NCI-H2171 (cell line): ENCODE measurements at regions not wholly inside any gene's neighbourhood (a gene's known extent, or its start where the extent isn't known, plus 50 kb on each side); places are given as distances from the start of the nearest gene placed in this dataset.

Experiments
- DNase-seq: peaks from one replicate; lab custom pipeline; 2025; lab: John Stamatoyannopoulos, UW

DNA sequence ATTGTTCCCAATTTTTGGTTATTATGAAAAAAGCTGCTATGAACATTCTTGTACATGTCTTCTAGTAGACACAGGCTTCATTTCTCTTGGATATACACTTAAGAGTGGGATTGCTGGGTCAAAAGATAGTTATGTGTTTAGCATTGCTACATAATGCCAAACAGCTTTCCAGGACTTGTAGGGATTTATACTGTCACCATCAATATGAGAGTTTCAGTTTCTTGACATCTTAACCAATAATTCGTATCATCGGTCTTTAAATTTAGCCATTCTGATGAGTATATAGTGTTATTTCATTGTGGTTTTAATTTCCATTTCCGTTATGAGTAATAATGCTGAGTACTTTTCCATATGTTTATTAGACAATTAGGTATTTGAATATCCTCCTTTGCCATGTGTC lies 190.3 kb upstream of the PFN2 start:
- DNase-seq = no peak

DNA sequence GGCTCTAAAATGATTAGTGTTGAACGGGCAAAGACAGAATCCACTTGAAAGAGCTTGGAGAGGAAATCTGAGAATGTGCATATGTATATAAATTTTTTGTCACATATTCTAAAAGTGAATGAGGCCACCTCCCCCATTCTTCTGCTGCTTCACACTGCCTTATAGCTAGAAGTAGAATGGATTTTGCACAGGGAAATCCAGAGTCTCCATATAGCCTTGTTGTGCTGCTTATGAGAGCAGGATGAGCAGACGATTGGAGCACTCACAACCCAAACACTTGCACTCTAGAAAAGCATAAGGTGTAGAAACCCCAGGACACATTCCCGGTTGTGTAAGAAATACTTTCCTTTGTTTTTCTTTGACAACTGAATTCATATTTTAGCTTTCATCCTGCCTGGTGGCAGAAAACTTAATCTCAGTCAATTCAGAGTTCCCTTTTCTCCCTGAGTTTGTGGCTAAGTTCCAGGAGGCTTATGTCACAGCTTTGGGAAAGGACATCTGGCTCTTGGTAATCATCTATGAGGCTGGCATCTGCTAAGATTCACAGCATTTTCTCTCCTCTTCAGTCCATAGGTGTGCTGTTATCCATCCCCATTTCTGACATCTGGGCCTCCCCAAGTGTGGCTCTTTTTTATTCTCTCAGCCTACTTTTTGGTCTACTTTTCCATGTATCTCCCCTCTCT lies 188.4 kb upstream of the PFN2 start:
- DNase-seq = peak; percentile 80

GRCh38 chr3:150152567-150152966 lies 181.9 kb upstream of the PFN2 start:
- no peak for DNase-seq

GRCh38 chr3:150150633-150151032 lies 179.9 kb upstream of the PFN2 start:
- DNase-seq = no peak

- no peak for DNase-seq
Measured at GRCh38 chr3:150149651-150150051, 179.0 kb upstream of the PFN2 start.

- no peak for DNase-seq
Measured at GRCh38 chr3:150148227-150148626, 177.5 kb upstream of the PFN2 start.

DNA sequence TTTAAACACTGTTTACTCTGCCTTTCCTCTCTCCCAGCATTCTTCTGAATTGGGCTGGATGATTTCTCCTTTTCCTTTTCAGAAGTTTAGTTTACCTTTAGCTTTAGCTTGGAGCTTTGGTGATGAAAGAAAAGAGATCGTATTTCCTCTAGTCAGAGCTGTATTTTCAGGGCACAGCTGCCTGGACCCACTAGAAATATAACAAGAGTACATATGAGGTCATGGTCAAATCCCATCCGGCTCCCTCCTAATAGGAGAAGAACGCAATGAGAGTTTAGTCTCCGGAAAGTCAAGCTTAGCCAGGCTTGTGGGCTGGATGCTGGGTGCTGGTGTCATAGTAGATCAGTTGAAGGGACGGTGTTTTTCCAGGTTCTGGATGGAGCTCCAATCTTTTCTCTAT lies 177.1 kb upstream of the PFN2 start:
- DNase-seq = no peak

DNA sequence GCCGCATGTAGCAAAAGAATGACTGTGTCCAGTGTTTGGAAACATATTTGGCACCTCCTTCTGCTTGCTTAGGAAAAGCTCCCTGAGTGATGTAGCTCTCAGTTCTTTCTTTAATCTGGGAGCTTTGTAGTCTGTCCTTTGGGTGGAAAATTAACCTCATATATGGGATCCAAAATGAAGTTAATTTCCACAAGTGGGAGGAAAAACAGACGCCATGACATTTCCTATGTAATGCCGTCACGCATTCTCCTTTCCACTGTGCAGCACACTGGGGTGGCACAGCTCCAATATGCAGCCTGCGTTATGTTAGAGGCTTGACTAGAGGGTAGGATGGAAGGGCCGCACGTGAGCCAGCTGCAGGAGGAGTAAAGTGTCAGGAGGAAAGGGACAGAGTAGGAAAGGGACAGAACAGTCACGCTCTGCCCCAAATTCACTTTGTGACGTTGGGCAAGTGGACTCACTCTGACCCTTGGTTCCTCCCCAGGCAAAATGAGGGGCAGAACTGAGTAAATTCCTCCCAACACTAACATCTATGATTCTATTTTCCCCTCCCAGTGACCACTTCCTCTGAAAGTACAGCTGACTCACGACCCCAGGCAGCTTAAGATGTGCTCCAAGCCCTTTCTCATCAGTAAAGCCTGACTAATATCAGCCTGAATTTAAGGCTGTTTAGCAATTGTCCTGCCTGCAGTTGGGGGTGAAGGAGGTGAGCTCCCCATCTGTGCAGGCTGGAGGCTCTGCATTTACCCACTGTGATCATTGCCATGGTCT lies 176.5 kb upstream of the PFN2 start:
- no peak for DNase-seq

GRCh38 chr3:150145659-150146058 lies 175.0 kb upstream of the PFN2 start:
- DNase-seq = no peak

GRCh38 chr3:150144191-150144708 lies 173.6 kb upstream of the PFN2 start:
- DNase-seq = no peak

GRCh38 chr3:150142936-150143335 lies 172.2 kb upstream of the PFN2 start:
- DNase-seq = no peak

- no peak for DNase-seq
Measured at GRCh38 chr3:150141790-150142326, 171.2 kb upstream of the PFN2 start.

DNA sequence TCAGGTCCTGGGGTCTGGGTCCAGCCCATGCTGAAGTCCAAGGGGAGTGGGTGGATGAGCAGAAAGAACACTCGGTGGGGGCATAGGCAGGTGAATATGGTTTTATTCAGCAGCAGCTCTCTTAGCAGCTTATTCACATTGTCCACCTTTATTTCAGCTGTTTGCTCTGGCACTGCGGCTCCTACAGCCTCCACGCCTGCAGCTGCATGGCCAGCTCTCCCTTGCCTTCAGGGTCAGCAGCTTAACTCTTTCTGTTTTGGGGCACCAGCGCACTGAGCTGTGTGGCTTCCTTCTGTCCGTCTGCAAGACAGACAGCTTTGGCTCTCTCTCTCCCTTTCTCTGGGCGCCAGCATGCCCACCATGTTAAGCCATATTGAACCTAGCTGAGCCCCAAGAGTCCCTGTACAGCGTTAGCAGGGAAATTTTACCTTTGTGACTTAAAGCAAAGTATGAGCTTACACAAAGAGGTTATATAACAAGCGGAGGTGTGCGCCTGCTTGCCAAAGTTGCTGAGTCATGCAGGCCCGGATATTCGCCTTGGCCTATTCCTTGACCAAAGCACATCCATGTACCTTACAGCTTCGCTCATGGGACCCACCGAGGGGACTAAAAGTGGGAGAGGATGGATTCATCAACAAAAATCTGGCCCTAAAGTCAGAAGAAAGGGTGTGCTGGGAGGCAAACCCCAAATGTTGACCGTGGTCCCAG lies 170.1 kb upstream of the PFN2 start:
- DNase-seq = no peak

GRCh38 chr3:150138824-150139223 lies 168.1 kb upstream of the PFN2 start:
- no peak for DNase-seq

GRCh38 chr3:150136242-150136641 lies 165.5 kb upstream of the PFN2 start:
- DNase-seq = no peak

DNA sequence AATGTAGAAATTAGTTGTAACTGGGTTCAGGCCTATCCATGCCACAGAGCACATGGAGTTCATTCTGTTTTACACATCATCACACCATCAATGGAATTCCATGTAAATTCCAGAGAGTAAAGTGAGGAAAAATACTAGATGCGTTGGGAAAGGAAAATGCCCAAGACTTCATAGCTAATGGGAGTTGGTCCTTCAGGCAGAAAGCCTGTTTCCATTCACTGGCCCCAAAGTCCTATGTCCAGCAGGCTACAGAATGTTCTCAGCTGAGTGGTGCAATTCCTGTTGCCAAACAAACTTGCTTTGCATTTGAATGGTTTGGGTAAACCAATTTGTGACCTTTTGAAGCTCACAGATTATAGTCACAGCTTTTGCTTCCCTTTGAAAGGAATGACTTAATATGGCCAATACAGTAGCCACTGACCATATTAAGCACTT lies 164.6 kb upstream of the PFN2 start:
- DNase-seq = no peak

GRCh38 chr3:150133293-150133692 lies 162.6 kb upstream of the PFN2 start:
- no peak for DNase-seq

DNA sequence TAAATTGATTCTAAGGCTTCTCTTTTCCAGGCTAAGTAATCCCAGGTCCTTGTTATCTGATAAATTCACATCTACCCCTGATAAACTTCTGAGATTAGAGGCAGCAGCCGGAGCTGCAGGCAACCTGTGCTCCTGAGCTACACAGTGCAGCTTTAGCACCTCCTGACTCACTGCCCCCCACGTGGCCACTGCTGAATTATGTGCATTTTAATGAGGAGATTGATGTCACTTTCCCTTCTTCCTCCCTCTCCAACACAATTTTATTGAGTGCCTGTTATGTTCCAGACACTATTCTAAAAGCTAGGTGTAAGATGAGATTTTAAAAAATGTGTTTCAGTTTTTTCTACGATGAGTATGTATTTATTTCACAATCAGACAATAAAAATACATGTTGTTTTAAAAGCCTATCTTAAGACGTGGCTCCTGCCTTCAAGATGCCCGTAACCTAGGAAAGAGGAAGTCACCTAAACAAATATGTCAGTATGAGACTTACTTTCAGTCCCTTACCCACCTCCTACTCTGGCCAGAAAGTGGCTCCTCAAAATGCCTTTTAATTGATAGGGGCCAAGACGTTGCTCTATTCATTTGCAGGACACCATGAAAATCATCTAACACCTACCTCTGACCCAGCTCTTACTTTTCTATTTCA lies 161.5 kb upstream of the PFN2 start:
- no peak for DNase-seq

GRCh38 chr3:150131663-150132062 lies 161.0 kb upstream of the PFN2 start:
- DNase-seq = no peak

GRCh38 chr3:150130404-150131100 lies 159.9 kb upstream of the PFN2 start:
- no peak for DNase-seq

GRCh38 chr3:150129166-150129565 lies 158.5 kb upstream of the PFN2 start:
- no peak for DNase-seq
